Gastrocnemius medialis (tissue), 4 donors: ENCODE measurements at regions not wholly inside any gene's neighbourhood (a gene's known extent, or its start where the extent isn't known, plus 50 kb on each side); places are given as distances from the start of the nearest gene placed in this dataset.
A peak's percentile ranks its signal among the peaks of the same experiment; 100 is the strongest.

Experiments
- ATAC-seq, 2 donors: fragments of 150-250 bp; one replicate each; pipeline ENCODE4 v1.9.1; 2016
- DNase-seq, 2 donors: peaks; one replicate each; pipeline ENCODE4 v3.0.0-alpha.2; 2019
- H3K27ac ChIP-seq, 4 donors: fragments of 200-600 bp; sonication (generic); 1 replicate in 1 of 4; 2 replicates in 3 of 4; pipeline ENCODE4 v1.5.1; 2016 to 2018; ENCODE audit warnings: mild to moderate bottlenecking in 2 of 4, moderate library complexity in 1 of 4
- H3K27me3 ChIP-seq, 3 donors: fragments of 200-600 bp; sonication (generic) in 2 of 3; 1 replicate in 1 of 3; 2 replicates in 2 of 3; pipeline versions ENCODE4 v1.5.1 to v1.6.0; 2016 to 2019; ENCODE audit warnings: mild to moderate bottlenecking in 1 of 3, moderate library complexity in 1 of 3
- H3K36me3 ChIP-seq, 2 donors: fragments of 200-600 bp; sonication (generic) in 1 of 2; one replicate each; pipeline ENCODE4 v1.5.1; 2017 to 2018
- H3K4me1 ChIP-seq, 2 donors: fragments of 200-600 bp; sonication (generic) in 1 of 2; one replicate each; pipeline ENCODE4 v1.5.1; 2016 to 2017; ENCODE audit warnings: mild to moderate bottlenecking in 2 of 2
- H3K4me3 ChIP-seq, 4 donors: fragments of 200-600 bp; sonication (generic) in 3 of 4; 1 replicate in 1 of 4; 2 replicates in 3 of 4; pipeline ENCODE4 v1.5.1; 2016 to 2019; ENCODE audit warnings: mild to moderate bottlenecking in 2 of 4
- H3K9me3 ChIP-seq, 3 donors: fragments of 200-600 bp; sonication (generic) in 2 of 3; 1 replicate in 1 of 3; 2 replicates in 2 of 3; pipeline ENCODE4 v1.5.1; 2016 to 2019
- POLR2A ChIP-seq, 2 donors: fragments of 450-650 bp; IDR thresholded peaks; one replicate each; pipeline ENCODE4 v1.6.1; 2017; ENCODE audit warnings: antibody characterized with exemption in 2 of 2, mild to moderate bottlenecking in 2 of 2, moderate library complexity in 2 of 2
- in situ Hi-C, 4 donors: fragments of 200-750 bp; cut with MboI; loops; one replicate each; pipeline versions ENCODE4 v1.15.0 to v1.8.0; 2017; ENCODE audit warnings: low sequenced_read_pairs in 4 of 4
- intact Hi-C: fragments of 100-400 bp; cut with DNase I; formaldehyde crosslinking; loops from one replicate; pipeline ENCODE4 v1.15.1; 2023; ENCODE audit warnings: low total_unique reads
- TF ChIP-seq, protein P1 (sequence below), 5 experiments: fragments of 450-650 bp in 3 of 5; fragments of 200-600 bp in 2 of 5; sonication (generic) in 2 of 5; IDR thresholded peaks in 4 of 5; conservative IDR thresholded peaks in 1 of 5; 1 replicate in 4 of 5; 2 replicates in 1 of 5; pipeline ENCODE4 v1.5.1; 2016 to 2019; ENCODE audit warnings: antibody characterized with exemption in 5 of 5, mild to moderate bottlenecking in 3 of 5, moderate library complexity in 3 of 5

DNA sequence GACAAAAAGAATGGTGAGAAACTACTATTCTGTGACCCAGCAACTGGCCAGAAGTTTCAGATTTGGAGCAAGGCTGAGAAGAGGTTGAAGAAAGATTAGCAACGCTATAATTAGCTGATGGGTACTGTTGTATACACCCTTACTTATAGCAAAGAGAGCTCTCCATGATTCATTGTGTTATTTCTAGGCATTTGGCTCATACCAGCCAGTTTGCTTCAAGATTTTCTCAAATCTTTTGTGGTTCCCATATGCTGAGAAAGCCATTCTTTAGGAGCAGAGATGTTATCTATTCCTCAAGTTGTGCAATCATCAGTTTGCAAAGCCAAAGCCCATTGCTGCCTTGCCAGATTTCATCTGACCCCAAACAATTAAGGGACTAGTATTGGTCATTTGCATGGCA is 179.4 kb downstream of the ETS1 start:
- H3K4me3 ChIP-seq, result no peak overlapping the region

DNA sequence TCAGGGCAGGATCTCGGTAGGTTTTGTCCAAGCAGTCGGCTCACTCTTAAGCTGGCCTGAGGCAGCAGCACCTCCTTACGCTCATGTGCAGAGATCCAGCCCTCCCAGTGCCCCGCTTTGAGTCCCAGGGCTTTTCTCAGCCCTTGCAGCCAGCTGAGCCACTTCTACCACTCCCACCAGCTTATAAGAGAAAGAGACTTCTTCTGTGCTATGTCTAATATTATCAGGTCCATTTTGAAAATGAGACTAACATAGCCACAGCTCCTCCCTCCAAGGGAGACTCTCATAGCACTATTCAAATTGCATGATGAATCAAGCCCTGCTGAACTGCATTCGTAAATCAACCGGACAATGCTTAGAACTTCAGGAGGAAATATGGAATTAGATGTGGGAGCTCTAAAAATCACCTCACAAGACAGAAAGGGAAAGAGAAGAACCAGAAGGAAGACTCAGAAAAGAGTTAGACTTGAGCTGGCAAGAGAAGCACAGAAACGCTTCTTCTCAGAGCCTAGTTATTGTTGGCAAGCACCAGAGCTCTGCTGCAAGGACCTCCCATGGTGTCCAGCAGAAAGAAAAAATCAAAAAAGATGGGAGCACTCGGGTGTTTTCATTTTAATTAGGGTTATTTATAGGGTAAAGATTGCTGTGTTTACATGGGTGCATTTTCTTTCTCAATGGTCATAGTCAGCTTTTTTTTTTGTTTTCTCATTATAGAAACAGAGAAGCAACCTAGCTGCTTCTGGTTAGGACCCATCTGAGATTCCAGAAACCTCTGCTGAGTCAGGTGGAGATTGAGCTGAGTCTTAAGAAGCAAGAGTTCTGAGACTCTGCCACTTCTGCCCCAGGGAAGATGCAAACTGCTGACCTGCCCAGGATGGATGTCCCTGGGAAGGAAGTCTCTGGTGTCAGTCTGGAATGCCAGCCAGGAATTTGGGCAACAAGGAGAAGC is 181.4 kb downstream of the ETS1 start:
- no peaks in the 10 kb centered on the region for H3K9me3 ChIP-seq
- no peak overlapping the region for H3K27ac ChIP-seq
- TF ChIP-seq, protein P1, sequence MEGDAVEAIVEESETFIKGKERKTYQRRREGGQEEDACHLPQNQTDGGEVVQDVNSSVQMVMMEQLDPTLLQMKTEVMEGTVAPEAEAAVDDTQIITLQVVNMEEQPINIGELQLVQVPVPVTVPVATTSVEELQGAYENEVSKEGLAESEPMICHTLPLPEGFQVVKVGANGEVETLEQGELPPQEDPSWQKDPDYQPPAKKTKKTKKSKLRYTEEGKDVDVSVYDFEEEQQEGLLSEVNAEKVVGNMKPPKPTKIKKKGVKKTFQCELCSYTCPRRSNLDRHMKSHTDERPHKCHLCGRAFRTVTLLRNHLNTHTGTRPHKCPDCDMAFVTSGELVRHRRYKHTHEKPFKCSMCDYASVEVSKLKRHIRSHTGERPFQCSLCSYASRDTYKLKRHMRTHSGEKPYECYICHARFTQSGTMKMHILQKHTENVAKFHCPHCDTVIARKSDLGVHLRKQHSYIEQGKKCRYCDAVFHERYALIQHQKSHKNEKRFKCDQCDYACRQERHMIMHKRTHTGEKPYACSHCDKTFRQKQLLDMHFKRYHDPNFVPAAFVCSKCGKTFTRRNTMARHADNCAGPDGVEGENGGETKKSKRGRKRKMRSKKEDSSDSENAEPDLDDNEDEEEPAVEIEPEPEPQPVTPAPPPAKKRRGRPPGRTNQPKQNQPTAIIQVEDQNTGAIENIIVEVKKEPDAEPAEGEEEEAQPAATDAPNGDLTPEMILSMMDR (IDR thresholded peaks at IDR 0.05 in 4 of 5, conservative IDR thresholded peaks at IDR 0.05 in 1 of 5), result no peak
- no peak for TF ChIP-seq POLR2A (IDR thresholded peaks at IDR 0.05)
- no peak for DNase-seq
- in situ Hi-C loops, result no loop called here
- H3K4me1 ChIP-seq, result peaks cover 22 to 28% of the 10 kb centered on the region in 2 donors
- intact Hi-C loops, result no loop called here
- H3K27me3 ChIP-seq, result no peaks in the 10 kb centered on the region
- ATAC-seq, result no peak
- no peak overlapping the region for H3K4me3 ChIP-seq
- H3K36me3 ChIP-seq, result no peaks in the 10 kb centered on the region

More for the DNA sequence above, 179.4 kb downstream of the ETS1 start:
- Histone ChIP-seq H3K27ac (no peak overlapping the region), H3K4me1 (peaks cover 20 to 30% of the 10 kb centered on the region in 2 donors), H3K27me3 (no peaks in the 10 kb centered on the region), H3K36me3 (no peaks in the 10 kb centered on the region), H3K9me3 (no peaks in the 10 kb centered on the region)
- intact Hi-C loops (no loop called here), in situ Hi-C loops (no loop called here)
- DNase-seq (no peak), ATAC-seq (peak in 1 of 2 donors; percentile 38)
- no peak for TF ChIP-seq POLR2A (IDR thresholded peaks at IDR 0.05)
- TF ChIP-seq, protein P1 (IDR thresholded peaks at IDR 0.05 in 4 of 5, conservative IDR thresholded peaks at IDR 0.05 in 1 of 5), result no peak

DNA sequence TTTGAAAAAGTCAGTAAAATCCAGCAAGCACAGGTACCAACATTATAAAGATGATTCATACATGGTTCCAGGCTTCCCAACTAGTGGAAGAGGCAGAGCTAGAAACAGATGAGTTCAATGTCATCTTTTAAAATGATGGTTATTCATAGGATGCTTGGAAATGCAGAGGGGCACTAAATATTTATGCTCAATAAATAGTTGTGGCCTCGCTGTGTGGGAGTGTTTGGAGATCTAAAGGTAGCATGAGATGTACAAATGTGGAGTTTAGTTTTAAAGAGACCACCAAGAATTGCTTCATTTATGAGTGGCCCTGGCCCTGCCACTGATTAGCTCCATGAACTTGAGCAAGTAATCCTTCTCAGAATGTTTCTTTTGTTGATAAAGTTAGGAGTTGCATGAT is 182.2 kb downstream of the ETS1 start:
- no peaks in the 10 kb centered on the region for H3K9me3 ChIP-seq
- DNase-seq, result no peak
- no peak overlapping the region for H3K27ac ChIP-seq
- intact Hi-C loops, result no loop called here
- H3K4me1 ChIP-seq, result peaks cover 27 to 28% of the 10 kb centered on the region in 2 donors
- no peaks in the 10 kb centered on the region for H3K27me3 ChIP-seq
- TF ChIP-seq POLR2A (IDR thresholded peaks at IDR 0.05), result no peak
- TF ChIP-seq, protein P1 (IDR thresholded peaks at IDR 0.05 in 4 of 5, conservative IDR thresholded peaks at IDR 0.05 in 1 of 5), result no peak
- in situ Hi-C loops, result no loop called here
- no peak for ATAC-seq
- H3K36me3 ChIP-seq, result no peaks in the 10 kb centered on the region
- H3K4me3 ChIP-seq, result no peak overlapping the region

DNA sequence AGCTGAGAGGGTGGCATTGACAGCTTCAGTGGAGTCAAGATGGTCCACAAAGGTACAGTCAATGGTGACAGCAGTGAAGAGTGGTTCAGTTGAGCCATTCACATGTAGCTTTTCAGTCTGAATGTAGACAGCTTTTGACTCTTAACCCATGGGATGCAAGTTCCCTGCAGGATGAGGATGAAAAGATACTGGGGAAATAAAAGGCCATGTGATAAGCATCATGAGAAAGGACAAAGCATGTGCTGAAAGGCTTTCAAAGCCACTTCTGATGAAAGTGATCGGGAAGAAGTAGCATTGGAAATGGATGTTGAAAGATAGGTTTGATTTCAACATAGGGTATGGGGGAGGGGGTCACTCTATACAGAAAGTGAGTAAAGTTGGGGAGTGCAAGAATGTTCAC is 182.9 kb downstream of the ETS1 start:
- ATAC-seq, result no peak
- Histone ChIP-seq H3K9me3 (no peaks in the 10 kb centered on the region), H3K4me1 (peaks cover 34 to 35% of the 10 kb centered on the region in 2 donors), H3K27me3 (no peaks in the 10 kb centered on the region), H3K27ac (no peak overlapping the region), H3K36me3 (no peaks in the 10 kb centered on the region), H3K4me3 (no peak overlapping the region)
- DNase-seq, result no peak
- TF ChIP-seq, protein P1 (IDR thresholded peaks at IDR 0.05 in 4 of 5, conservative IDR thresholded peaks at IDR 0.05 in 1 of 5), result no peak
- no peak for TF ChIP-seq POLR2A (IDR thresholded peaks at IDR 0.05)
- in situ Hi-C loops (no loop called here), intact Hi-C loops (no loop called here)
